Right lung (tissue), 2 donors: ENCODE measurements at regions not wholly inside any gene's neighbourhood (a gene's known extent, or its start where the extent isn't known, plus 50 kb on each side); places are given as distances from the start of the nearest gene placed in this dataset.

ENCODE experiments used
- DNase-seq, 2 donors: peaks; one replicate each; pipeline ENCODE4 v3.0.0-alpha.2; 2013

DNA sequence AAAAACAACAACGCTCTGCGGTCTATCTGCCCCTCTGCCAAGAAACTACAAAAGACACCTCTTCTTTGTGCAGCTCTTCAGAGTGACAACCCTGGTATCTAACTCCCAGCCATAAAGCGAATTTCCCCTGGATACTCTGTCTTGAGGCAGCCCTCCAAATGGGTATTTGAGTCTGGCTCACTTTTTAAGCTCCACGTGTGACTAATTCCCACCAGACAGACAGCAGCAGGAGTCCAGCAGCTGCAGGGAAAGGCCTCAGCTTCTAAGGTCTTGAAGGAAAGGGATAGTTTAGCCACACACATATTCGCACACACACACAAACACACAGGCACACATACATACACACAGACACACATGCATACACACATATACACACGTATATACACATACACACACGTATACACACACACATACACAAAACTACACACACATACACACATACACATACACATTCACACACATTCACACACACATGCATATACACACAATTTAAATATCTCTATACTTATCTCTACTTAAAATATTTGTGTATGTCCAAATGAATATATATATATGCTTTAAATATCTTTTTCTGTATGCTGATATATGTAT lies 188.8 kb downstream of the TSHZ3 start:
- no peak for DNase-seq

DNA sequence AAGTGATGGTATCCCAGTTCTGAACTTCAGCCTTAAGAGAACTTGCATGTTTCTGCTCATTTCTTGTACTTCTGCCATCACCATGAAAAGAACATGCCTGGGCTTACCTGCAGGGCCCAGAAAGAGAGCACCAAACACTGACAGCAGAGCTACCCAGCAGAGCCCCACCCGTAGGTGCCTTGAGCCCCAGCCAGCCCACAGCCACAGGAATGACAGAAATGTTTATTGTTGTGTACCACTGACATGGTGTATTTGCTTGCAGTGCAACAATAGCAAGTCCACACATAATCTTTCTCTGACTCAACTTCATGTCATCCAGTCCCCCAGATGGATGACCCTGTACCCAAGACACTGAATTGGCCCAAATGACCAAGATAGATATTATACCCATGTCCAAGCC lies 195.2 kb downstream of the TSHZ3 start:
- no peak for DNase-seq

DNA sequence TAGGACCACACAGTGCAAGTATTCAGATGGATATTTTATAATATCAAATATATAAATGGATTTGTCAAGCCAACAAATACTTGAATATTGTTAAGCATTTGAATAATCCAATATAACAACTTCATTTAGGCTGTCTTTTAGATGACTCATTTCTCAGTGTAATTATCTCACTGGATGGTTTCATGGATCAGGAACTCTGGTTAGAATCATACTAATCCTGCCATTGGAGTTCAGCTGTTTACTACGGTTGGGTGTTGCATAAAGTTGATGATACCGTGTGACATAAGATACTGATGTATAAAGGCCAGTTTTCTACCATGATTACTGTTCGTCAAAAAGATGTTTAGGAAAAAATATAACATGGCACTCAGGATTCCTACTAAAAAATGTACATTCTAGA lies 196.3 kb downstream of the TSHZ3 start:
- no peak for DNase-seq

DNA sequence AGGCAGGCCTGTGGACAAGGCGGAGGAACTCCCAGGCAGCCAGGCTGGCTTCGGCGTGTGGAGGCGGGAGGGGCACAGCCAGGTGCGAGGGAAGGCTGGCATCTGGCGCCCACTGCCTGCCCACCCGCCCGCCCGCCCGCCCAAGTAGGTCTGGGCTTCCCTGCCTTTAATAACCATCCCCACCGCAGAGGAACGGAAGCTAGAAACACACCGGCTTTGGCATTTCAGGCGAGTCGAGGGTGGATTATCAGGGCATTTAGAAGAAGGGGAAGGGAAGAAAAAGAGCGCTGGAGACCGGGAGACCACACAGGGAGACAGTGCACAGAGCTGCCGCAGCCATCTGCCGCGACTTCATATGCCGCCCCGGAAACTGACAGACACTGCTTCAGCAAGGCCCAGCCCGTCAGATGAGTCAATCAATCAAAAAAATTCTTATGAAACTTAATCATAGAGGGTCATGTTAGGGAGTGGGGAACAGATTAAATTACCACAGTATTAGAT lies 199.7 kb downstream of the TSHZ3 start:
- no peak for DNase-seq

DNA sequence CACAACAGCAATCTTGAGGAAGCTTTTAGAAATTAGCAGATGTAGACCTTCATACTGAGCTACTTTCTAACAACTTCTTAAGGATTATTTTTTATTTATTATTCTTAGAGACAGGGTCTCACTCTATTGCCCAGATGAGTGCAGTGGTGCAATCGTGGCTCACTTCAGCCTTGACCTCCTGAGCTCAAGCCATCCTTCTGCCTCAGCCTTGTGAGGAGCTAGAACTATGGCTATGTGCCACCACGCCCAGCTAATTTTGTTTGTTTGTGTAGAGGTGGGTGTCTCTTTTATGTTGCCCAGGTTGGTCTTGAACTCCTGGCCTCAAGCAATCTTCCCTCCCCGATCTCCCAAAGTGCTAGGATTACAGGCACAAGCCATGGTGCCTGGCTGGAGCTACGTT lies 200.6 kb downstream of the TSHZ3 start:
- no peak for DNase-seq

DNA sequence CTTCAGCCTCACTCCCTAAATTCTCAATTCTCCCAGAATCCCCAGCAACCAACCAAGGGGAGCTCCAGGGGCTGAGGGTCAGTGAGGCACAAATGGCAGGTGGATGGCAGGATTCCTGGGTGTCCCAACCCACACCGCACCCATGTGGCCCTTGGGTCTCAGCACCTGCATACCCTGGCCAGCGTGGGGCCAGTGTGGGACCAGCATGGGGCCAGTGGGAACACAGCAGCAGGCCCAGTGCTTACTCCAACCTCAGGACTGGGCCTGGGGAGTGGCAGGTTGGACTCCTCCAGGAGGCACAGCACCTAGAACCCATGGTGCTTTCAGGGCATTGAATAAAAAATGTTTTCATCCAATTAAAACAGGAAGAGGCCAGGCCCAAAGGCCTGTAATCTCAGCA lies 202.0 kb downstream of the TSHZ3 start:
- DNase-seq: no peak

DNA sequence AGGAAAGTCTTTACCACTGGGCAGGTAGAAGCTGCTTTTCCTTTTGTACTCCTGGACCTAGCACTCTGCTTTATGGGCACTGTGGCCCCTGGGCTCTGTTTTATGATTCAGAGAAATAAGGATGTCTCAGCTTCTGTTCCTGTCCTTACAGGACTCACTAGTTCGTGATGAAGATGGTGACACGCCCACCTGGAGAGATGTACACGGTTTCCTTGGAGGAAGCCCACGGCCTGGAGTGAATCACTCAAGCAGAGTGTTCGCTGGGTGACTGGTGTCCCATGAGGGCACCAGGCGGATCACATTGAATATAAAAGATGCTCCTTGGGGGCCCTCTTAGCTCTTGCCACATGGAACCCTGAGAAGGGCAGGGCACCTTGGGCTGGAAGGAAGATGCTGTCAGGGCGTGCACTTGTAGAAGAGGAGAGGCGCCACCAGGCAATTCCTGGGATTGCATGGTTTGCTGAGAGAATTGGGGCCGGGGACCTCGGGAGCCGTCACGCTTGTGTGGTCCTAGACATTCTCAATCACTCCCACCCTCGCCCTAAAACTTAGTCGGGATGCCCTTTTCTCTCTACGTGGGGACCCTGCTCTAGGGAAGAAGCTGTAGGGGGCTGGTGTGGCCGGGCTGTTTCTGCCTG lies 202.6 kb downstream of the TSHZ3 start:
- DNase-seq: no peak

DNA sequence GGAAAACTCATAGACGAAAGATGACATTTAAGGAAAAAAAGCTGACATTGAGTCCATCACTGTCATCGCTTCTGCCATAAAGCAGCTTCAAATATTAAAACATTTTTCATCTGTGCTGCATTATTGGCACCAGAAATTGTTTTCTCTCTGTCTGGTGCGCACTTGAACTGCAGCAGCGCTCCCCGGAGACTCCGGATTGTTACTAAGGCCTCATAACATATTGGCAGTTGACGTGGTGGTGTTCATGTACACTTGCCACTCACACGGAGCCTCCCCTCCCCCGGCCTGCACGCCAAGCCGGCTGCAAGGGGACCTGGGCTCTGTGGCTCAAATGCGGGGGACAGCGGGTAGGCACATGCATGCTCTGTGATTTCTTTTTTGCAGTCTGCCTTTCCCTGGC lies 203.2 kb downstream of the TSHZ3 start:
- DNase-seq: no peak

DNA sequence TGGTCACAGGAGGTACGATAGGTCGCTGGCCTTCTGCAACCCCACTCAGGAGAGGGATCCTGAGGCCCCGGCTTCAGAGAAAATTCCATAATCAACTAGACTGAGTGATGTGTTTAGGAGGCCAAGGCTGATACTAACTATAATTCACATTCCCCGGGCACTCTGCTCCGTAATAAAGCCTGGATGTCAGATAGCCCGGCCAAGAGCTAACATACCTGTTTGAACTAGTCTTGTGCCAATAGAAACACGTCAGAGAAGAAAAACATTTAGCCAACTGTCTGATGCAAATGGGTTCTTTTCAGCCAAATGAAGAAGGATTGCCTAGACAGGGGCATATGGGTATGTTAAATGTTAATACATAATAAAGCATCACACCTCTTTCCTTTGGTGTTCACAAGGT lies 204.2 kb downstream of the TSHZ3 start:
- DNase-seq: no peak

DNA sequence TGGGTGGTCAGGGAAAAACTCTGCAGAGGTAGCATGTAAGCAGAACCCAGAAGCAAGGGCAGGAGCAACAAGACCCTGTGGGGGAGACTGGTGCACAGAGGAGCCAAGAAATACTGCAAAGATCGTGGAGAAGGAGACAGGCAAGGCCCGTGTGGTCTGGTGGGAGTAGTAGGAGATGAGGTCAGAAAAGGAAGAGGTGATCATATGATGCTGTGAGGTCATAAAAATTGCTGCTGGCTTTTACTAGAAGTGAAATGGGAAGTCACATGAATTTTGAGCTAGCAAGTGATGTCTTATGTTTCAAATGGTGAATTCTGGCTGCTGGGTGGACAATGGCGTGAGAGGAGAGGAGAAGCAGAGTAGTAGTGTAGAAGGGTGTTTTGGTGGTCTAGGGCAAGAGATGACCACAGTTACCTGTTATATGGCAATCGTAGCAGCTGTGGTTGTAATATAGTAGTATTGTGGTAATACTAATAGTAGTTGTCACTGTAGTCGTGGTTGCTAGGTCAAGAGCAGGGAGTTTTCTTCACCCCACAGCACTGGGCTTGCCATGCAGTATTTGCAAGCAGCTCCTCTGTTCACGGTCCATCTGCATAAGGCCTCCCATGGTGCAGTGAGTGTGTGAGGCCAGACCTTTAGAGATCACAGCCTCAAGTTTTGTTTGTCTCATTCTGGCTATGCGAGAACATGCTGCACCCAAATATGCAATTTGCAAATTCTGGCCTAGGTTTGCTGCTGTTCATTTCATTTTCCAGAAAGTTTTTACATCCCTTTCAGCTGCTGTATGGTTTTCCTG lies 205.0 kb downstream of the TSHZ3 start:
- no peak for DNase-seq

DNA sequence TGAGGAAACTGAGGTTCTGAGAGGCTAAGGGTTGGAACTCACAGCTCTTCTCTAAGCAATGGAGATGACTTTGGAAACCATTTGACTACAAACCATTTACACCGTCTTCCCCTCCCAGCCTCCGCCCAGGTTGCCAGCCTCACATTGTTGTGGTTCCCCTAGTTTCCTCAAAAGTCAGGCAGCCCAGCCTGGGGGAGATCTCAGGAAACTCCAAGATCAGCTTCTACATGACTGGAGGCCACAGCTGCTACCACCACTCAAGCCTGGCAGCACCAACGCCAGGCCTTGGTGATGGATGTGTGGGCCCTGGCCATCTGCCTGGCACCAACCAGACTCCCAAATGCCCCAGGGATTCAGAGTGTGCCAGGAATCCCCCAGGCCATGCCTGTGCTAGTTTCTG lies 207.9 kb downstream of the TSHZ3 start:
- no peak for DNase-seq

DNA sequence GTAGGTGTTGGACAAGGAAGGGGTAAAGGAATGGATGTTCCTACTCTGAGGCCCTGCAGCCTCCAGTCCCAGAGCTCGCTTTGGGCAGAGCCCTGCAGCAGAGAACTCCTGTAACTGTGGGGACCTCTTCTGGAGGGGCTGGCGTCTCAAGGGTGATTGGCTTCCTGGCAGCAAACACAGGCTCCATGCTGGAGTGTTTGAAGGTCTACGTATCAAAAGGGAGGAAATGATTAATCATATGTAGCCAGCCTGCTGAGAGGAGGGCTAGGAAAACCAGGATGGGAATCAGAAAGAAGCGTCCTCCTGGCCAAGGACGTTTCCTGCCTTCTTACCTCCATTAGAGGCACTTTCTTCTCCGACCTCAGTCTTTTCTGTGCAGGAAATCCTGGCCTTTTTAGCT lies 208.5 kb downstream of the TSHZ3 start:
- DNase-seq: no peak

DNA sequence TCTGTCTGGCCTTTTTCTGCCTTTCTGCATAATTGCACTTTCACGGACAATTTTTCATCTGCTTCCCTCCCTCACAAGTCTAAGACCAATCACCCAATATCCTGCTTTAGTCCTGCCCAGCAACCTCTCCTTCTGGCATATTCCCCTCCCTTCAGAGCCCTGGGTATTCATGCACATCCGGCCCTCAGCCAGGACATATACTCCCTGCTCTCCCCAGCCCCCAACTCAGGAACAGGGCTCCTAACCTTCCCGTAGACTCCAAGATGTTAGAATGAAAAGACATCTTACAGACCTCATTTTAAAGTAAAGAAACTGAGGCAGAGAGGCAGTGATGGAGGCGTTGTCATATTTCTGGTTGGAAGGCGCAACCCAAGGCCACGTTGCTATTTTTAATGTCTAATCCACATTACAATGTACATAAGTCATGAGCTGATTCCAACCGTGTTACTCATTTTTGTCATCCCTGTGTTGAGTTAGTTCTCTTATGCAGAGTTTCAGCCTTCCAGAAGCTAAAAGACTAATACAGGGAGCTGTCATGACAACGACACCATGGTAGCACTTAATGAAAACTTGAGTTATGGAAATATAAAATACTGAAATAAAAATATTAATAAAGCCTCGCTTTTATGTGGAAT lies 209.2 kb downstream of the TSHZ3 start:
- DNase-seq: no peak

DNA sequence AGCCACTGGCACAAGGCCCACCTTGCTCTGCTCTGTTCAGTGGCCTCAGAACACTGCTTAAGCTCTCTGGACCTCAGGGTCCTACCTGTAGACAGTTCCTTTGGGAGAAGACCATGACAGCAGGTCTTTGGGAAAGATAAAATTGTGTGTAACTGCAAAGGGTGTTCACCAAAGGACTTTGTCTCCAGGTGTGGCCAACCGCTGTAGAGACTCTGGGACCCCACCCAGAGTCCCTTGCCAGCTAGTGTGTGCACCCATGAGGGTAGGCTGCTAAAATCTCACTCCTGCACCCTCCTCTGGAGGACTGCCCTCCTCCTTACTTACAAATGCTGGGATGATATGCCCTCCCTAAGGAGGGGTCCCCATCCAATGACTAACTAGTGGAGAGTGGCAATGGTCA lies 211.2 kb downstream of the TSHZ3 start:
- no peak for DNase-seq

DNA sequence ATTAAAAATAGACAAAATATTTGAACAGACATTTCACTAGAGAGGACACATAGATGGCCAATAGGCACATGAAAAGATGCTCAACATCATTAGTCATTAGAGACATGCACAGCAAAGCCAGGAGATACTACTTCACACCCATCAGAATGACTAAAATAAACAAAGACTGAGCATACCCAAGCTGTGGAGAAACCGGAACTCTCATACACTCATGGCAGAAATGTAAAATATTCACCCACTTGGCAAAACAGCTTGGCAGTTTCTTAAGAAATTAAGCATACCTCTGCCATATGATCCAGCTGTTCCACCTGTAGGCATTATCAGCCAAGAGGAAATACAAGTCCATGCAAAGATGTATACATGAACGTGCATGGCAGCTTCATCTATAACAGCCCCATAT lies 213.4 kb downstream of the TSHZ3 start:
- DNase-seq: no peak

DNA sequence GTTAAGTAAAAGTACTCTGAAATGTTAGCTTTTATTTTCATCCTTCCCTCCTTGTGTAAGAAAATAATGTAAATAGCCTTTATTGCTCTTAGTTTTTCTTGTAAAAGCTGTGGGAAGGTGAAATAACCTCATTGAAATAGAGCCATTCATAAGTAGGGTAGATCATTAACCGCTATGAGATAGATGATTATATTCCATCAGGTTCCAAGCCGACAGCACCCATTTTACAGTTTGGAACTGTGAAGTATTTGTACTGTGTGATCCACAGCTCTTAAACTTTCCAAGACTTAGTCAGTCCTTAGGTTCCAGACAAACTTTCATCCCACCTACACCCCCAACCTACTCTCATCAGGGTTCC lies 216.5 kb downstream of the TSHZ3 start:
- no peak for DNase-seq

DNA sequence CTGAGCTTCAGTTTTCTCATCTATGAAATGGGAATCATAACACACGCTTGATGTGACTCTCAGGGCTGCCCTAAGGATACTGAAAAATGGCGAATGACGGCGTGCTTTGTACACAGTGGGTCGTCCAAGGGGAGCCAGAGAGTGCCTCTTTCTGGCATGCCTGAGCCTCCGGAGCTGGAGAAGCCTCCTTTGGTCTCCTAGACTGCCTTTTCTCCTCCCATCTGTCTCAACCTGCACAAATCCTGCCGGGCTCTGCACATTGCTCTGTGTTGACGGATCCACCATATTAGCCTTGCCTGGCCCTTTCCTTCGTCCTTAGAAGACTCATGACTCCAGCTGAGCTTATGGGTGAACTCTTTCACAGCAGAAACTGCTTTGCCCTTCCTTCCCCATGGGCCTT lies 220.9 kb downstream of the TSHZ3 start:
- no peak for DNase-seq

DNA sequence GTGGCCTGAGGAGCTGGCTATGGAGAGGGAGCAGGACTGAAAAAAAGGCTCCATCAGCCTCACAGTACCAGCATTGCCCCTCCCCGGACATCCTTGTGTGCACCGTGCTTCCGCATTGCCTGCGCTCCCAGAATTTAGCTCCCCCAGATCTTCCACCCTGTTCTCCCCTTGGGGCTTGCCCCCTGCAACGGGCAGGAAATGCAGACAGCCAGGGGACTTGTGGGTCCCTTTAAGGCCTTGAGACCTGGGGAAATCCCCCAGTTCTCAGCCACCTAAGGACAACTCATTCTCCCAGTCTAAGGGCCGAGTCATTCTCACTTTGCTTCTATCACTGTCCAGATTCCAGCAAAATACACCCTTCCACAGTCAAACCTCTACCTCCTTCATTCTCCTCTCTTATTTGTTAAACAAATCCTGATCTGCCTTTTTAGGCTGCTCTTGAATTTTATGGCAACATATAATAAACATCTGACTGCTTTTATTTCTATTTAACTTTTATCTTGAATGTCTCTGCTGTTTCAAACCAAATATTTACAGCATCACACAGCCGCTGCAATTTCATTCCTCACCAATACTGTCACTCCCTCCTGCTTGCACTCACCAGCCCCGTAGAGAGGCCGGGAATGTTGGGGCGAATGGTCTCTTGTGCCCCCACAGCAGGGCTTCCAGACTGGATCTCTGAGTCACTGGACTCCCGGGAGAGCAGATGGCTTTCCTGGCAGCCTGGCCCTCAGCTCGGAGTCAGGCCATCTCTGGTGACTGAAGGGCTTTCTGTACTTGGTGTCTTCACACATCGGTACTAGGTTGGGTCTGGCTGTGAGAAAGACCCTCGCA lies 221.9 kb downstream of the TSHZ3 start:
- no peak for DNase-seq

DNA sequence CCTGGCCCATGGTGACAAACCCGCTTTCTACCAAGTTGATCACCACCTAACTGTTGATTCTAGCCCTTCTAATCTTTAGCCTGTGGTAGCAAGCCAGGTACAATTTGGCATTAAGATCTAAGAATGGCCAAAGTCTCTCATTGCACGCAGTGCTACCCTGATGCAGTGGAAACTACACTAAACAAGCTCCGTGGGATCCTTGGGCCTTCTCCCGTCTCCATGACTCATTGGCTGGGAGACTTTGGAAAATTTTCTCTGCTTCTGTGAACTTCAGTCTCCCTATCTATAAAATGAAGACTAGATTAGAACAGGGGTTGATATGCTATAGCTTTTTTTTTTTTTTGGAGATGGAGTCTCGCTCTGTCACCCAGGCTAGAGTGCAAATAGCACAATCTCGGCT lies 223.0 kb downstream of the TSHZ3 start:
- DNase-seq: no peak

DNA sequence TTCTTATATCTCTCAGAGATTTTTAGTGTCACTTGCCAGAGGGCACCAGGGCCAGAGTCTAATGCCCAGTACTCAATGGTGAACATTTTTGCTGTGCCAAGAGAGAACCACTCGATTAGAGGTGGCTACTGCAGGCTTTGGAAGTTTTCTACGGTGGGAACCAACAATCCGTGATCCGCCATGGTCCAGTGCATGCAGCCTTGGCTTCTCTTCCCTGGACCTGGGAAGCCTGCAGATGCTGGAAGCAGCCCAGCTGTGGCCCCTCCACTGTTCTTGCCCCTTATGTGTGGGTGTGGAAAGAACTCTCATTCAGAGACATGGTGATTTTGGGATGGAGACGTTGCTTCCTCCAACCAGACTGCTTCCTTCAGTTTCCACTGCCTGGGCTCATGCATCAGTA lies 224.2 kb downstream of the TSHZ3 start:
- no peak for DNase-seq

DNA sequence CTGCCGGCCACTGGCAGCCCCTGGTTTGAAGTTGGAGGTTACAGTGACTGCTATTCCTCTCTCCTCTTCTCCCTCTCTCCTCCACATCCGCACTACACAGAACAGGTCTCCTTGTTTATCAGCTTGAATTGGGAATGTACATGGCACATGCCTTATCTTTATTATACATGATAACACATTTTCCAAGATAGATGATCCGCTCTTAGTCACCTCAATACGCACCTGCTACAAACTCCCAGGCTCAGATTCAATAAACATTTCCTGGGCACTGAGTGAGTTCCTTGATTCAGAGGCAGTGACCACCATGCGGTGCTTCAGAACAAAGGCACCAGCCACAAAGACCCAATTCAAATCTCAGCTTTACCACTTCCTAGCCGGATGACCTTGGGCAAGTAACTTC lies 227.7 kb downstream of the TSHZ3 start:
- DNase-seq: no peak

DNA sequence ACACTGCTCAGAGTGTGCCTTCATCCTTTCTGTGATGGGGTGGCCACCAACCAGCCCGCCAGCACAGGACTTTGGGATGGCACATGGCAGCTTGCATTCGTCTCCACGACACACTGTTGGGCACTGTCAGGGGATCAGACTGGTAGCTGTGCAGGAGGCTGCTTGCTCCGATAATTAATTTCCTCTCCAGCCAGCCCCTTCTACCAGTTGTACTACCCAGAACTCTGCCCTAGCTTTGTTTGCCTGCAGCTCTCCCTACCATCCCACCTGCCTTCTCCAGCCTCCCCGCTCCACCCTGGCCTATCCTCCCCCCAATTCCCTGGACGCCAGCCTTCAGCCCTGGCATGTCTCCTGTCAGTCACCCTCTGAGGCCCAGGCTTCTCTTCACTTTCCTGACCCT lies 228.3 kb downstream of the TSHZ3 start:
- DNase-seq: no peak
